Keratinocyte (primary cell): ENCODE measurements at regions not wholly inside any gene's neighbourhood (a gene's known extent, or its start where the extent isn't known, plus 50 kb on each side); places are given as distances from the start of the nearest gene placed in this dataset.

Experiments used
- DNase-seq: peaks from one replicate; pipeline ENCODE4 v3.0.0-alpha.2; 2011; ENCODE audit warnings: low read depth, missing footprints, low spot score
- FAIRE-seq: peaks from 2 replicates; lab custom pipeline; 2011; peaks lifted over from hg19 to GRCh38; lab: Jason Lieb, UNC
- H2AFZ ChIP-seq: 2 replicates; pipeline ENCODE4 v1.6.0; 2012; ENCODE audit warnings: low read length, control low read depth, inconsistent platforms; ENCODE audit not compliant: control insufficient read depth
- H3K27ac ChIP-seq: 2 replicates; pipeline ENCODE4 v1.5.1; 2011; ENCODE audit warnings: low read length; ENCODE audit not compliant: control insufficient read depth, insufficient read depth
- H3K27me3 ChIP-seq: 3 replicates; pipeline ENCODE4 v1.6.0; 2011; ENCODE audit warnings: low read length; ENCODE audit not compliant: control insufficient read depth, insufficient read depth; ENCODE audit errors: extremely low read depth
- H3K36me3 ChIP-seq, 2 experiments: 2 replicates in 1 of 2; 3 replicates in 1 of 2; pipeline ENCODE4 v1.5.1; 2011; ENCODE audit warnings: low read length in 2 of 2, mild to moderate bottlenecking in 1 of 2; ENCODE audit not compliant: control insufficient read depth in 2 of 2, insufficient read depth in 2 of 2; ENCODE audit errors: extremely low read depth in 1 of 2
- H3K4me1 ChIP-seq: 3 replicates; pipeline ENCODE4 v1.5.1; 2011; ENCODE audit warnings: low read length; ENCODE audit not compliant: control insufficient read depth, insufficient read depth; ENCODE audit errors: extremely low read depth
- H3K4me2 ChIP-seq: 3 replicates; pipeline ENCODE4 v1.6.0; 2011; ENCODE audit warnings: low read depth, low read length; ENCODE audit not compliant: control insufficient read depth, insufficient read depth; ENCODE audit errors: extremely low read depth
- H3K4me3 ChIP-seq, 3 experiments: fragments of 200-600 bp in 1 of 3; sonication (generic) in 1 of 3; 2 replicates in 2 of 3; 3 replicates in 1 of 3; pipeline ENCODE4 v1.5.1; 2011 to 2016; ENCODE audit warnings: low read length in 3 of 3, mild to moderate bottlenecking in 3 of 3, control low read depth in 2 of 3, inconsistent platforms in 1 of 3, low read depth in 1 of 3, mixed read lengths in 1 of 3, mixed run types in 1 of 3, moderate library complexity in 1 of 3; ENCODE audit not compliant: control insufficient read depth in 2 of 3, insufficient read depth in 2 of 3; ENCODE audit errors: extremely low read depth in 1 of 3
- H3K79me2 ChIP-seq: 2 replicates; pipeline ENCODE4 v1.6.0; 2012; ENCODE audit warnings: low read length; ENCODE audit not compliant: control insufficient read depth, insufficient read depth
- H3K9ac ChIP-seq: 3 replicates; pipeline ENCODE4 v1.6.0; 2011; ENCODE audit warnings: low read length; ENCODE audit not compliant: control insufficient read depth, insufficient read depth; ENCODE audit errors: extremely low read depth
- H3K9me1 ChIP-seq: 3 replicates; pipeline ENCODE4 v1.6.0; 2011; ENCODE audit warnings: low read length; ENCODE audit not compliant: control insufficient read depth, insufficient read depth; ENCODE audit errors: extremely low read depth
- H3K9me3 ChIP-seq: 2 replicates; pipeline ENCODE4 v1.5.1; 2012; ENCODE audit warnings: low read depth, low read length; ENCODE audit not compliant: control insufficient read depth
- H4K20me1 ChIP-seq: 3 replicates; pipeline ENCODE4 v1.6.0; 2011; ENCODE audit warnings: low read length; ENCODE audit not compliant: control insufficient read depth, insufficient read depth; ENCODE audit errors: extremely low read depth
- EZH2 ChIP-seq: IDR thresholded peaks from one replicate; pipeline ENCODE4 v1.6.1; 2012; ENCODE audit warnings: inconsistent platforms, mild to moderate bottlenecking, low read length, moderate library complexity
- dilution Hi-C: fragments of 300-500 bp; cut with MboI; formaldehyde crosslinking; loops from one replicate; pipeline ENCODE4 v1.7.0; 2020; ENCODE audit warnings: low sequenced_read_pairs; ENCODE audit not compliant: extremely low pct_ligation_motif_present
- TF ChIP-seq, protein P1 (sequence below), 3 experiments: IDR thresholded peaks in 1 of 3; conservative IDR thresholded peaks in 1 of 3; optimal IDR thresholded peaks in 1 of 3; 2 replicates in 2 of 3; 3 replicates in 1 of 3; pipeline versions ENCODE3 to v1.5.1; 2011; ENCODE audit warnings: low read length in 3 of 3, mild to moderate bottlenecking in 3 of 3, moderate library complexity in 2 of 3, control low read depth in 1 of 3, inconsistent platforms in 1 of 3; ENCODE audit not compliant: insufficient read depth in 2 of 3; ENCODE audit errors: extremely low read depth in 1 of 3

DNA sequence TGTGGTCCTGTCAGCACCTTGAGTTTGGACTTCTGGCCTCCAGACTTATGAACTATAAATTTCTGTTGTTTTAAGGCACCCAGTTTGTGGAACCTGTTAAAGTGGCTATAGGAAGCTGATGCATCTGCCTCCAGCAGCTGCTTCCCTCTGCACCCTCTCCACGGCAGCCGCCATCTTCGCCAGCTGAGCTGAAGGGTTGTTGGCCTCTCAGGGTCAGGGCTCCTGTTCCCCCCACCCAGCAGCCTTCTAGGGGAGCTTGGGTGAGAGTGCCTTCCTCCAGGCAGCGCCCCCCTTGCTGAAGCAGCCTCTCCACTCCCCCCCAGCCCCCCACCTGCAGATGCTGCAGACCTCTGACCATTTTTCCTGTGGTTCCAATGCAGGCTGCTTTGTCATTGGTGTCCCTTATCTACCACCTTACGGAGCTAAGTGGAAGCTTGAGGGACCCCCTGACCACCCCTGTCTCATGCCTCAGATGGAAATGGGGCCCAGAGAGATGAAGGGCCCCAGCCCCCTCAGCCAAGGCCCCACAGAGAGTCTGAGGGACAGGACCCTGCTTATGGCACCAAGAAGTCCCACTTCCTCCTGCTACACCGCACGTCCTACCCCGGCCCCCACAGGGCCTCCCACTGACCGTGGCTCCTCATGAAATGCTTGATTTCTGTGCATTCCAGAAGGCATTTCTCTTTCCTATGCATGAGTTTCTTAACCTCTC is 61.4 kb upstream of the TLE3 start:
- DNase-seq (no peak), FAIRE-seq (no peak)
- dilution Hi-C loops, result no loop called here
- H3K4me2 ChIP-seq, result no peak overlapping the region
- no peak overlapping the region for H3K9ac ChIP-seq
- TF ChIP-seq, protein P1, sequence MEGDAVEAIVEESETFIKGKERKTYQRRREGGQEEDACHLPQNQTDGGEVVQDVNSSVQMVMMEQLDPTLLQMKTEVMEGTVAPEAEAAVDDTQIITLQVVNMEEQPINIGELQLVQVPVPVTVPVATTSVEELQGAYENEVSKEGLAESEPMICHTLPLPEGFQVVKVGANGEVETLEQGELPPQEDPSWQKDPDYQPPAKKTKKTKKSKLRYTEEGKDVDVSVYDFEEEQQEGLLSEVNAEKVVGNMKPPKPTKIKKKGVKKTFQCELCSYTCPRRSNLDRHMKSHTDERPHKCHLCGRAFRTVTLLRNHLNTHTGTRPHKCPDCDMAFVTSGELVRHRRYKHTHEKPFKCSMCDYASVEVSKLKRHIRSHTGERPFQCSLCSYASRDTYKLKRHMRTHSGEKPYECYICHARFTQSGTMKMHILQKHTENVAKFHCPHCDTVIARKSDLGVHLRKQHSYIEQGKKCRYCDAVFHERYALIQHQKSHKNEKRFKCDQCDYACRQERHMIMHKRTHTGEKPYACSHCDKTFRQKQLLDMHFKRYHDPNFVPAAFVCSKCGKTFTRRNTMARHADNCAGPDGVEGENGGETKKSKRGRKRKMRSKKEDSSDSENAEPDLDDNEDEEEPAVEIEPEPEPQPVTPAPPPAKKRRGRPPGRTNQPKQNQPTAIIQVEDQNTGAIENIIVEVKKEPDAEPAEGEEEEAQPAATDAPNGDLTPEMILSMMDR (optimal IDR thresholded peaks at IDR 0.05 in 1 of 3, IDR thresholded peaks at IDR 0.05 in 1 of 3, conservative IDR thresholded peaks at IDR 0.05 in 1 of 3; ENCODE audit: extremely low read depth in 1 of 3, insufficient read depth in 2 of 3, low read length in 3 of 3), result no peak
- TF ChIP-seq EZH2, result no peak
- no peaks in the 10 kb centered on the region for H3K9me1 ChIP-seq
- H4K20me1 ChIP-seq, result no peaks in the 10 kb centered on the region
- no peak overlapping the region for H3K4me3 ChIP-seq
- no peak overlapping the region for H3K27ac ChIP-seq
- H3K4me1 ChIP-seq, result no peaks in the 10 kb centered on the region
- no peaks in the 10 kb centered on the region for H3K9me3 ChIP-seq
- H3K36me3 ChIP-seq, result no peaks in the 10 kb centered on the region
- no peaks in the 10 kb centered on the region for H3K79me2 ChIP-seq
- peaks cover 34% of the 10 kb centered on the region for H3K27me3 ChIP-seq
- H2AFZ ChIP-seq, result no peak overlapping the region

DNA sequence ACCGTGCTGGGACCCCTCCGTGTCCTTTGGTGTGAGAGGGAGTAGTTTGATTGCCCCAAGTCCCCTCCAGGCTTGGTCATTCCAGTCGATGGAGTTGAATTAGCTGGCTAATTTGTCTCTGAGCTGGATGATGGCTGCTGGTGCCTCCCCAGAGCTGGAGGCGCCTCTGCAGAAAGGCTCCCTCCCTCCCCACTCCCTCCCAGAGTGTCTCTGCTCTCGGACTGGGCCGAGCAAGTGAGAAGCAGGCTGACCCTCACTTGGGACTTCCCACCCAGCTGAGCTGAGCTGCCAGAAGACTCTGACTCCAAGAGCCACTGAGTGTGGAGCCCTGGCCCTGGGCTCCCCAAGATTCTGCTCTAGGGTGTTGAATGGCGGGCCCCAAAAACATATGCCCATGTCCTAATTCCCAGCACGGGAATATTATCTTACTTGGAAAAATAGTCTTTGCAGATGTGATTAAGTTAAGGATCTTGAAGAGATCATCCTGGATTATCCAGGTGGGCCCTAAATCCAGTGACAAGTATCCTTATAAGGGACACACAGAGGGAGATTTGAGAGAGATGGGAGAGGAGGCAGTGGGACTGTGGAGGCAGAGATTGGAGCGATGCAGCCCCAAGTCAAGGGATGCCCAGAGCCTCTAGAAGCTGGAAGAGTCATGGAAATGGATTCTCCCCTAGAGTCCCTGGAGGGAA is 60.7 kb upstream of the TLE3 start:
- Histone ChIP-seq H3K36me3 (no peaks in the 10 kb centered on the region), H3K27me3 (peaks cover 34% of the 10 kb centered on the region), H3K4me1 (no peaks in the 10 kb centered on the region), H4K20me1 (no peaks in the 10 kb centered on the region), H2AFZ (no peak overlapping the region), H3K9me3 (no peaks in the 10 kb centered on the region), H3K4me3 (no peak overlapping the region), H3K9me1 (no peaks in the 10 kb centered on the region), H3K79me2 (no peaks in the 10 kb centered on the region), H3K27ac (no peak overlapping the region), H3K4me2 (no peak overlapping the region), H3K9ac (no peak overlapping the region)
- TF ChIP-seq, protein P1 (optimal IDR thresholded peaks at IDR 0.05 in 1 of 3, IDR thresholded peaks at IDR 0.05 in 1 of 3, conservative IDR thresholded peaks at IDR 0.05 in 1 of 3; ENCODE audit: extremely low read depth in 1 of 3, insufficient read depth in 2 of 3, low read length in 3 of 3), result no peak
- no peak for TF ChIP-seq EZH2
- FAIRE-seq (no peak), DNase-seq (no peak)
- dilution Hi-C loops, result no loop called here
